ENCODE measurements at regions not wholly inside any gene's neighbourhood (a gene's known extent, or its start where the extent isn't known, plus 50 kb on each side); places are given as distances from the start of the nearest gene placed in this dataset.

- Histone ChIP-seq H3K23ac (ENCODE audit: insufficient read length, low read depth, low read length) (no peak overlapping the region), H3K79me2 (ENCODE audit: insufficient read depth, low read length) (no peaks in the 10 kb centered on the region), H3K9ac (ENCODE audit: extremely low read depth, insufficient read length, low read length) (no peak overlapping the region), H2BK5ac (ENCODE audit: insufficient read length, low read length) (no peak overlapping the region), H3K23me2 (ENCODE audit: insufficient read length, low read depth, low read length, poor library complexity, severe bottlenecking) (no peaks in the 10 kb centered on the region), H3K27ac (ENCODE audit: insufficient read length, low read depth, low read length) (no peak overlapping the region), H4K5ac (ENCODE audit: insufficient read length, low read depth, low read length) (no peak overlapping the region), H3K4ac (ENCODE audit: low read depth, low read length) (no peak overlapping the region), H3K4me1 (ENCODE audit: insufficient read depth, low read length) (0 out of 2 replicates have a peak, but pooled peaks cover 3% of the 10 kb centered on the region), H4K8ac (replicated peaks; ENCODE audit: insufficient read length, low read depth, low read length) (no peak overlapping the region), H3K14ac (ENCODE audit: insufficient read depth, low read length) (no peak overlapping the region), H2AK5ac (ENCODE audit: insufficient read length, low read length) (no peak overlapping the region), H2BK120ac (ENCODE audit: low read depth, low read length, poor library complexity, severe bottlenecking) (no peak overlapping the region), H3K27me3 (ENCODE audit: insufficient read depth, low read length) (no peaks in the 10 kb centered on the region), H4K20me1 (ENCODE audit: control insufficient read depth, insufficient read depth, insufficient read length) (no peaks in the 10 kb centered on the region), H3K4me2 (ENCODE audit: insufficient read depth, insufficient read length, low read length) (no peak overlapping the region), H3T11ph (ENCODE audit: low read length) (no peak overlapping the region), H3K56ac (ENCODE audit: insufficient read length, low read depth, low read length) (no peak overlapping the region), H4K91ac (ENCODE audit: insufficient read length, low read depth, low read length) (no peak overlapping the region), H2BK20ac (ENCODE audit: low read depth, low read length, poor library complexity, severe bottlenecking) (no peak overlapping the region), H2BK12ac (ENCODE audit: insufficient read length, low read depth, low read length) (no peak overlapping the region), H2AFZ (ENCODE audit: low read length) (no peak overlapping the region), H2BK15ac (ENCODE audit: low read depth, low read length) (no peak overlapping the region), H3K9me3 (ENCODE audit: control insufficient read depth, low read depth, low read length) (no peaks in the 10 kb centered on the region), H3K79me1 (ENCODE audit: insufficient read depth, low read depth, low read length, poor library complexity, severe bottlenecking) (no peaks in the 10 kb centered on the region), H3K18ac (ENCODE audit: insufficient read length, low read depth, low read length) (no peak overlapping the region)
- no peak overlapping the region for H3K4me3 Mint-ChIP-seq
- no peak for DNase-seq
- H3K27ac Mint-ChIP-seq: no peak overlapping the region
- no peaks in the 10 kb centered on the region for H3K36me3 Mint-ChIP-seq (ENCODE audit: insufficient read depth in 1 of 3, low read depth in 3 of 3)
- no CpG with 5 or more reads among the region's 6 CpGs for whole genome bisulfite sequencing (ENCODE audit: extremely low coverage, insufficient read length, low lambda C conversion rate)
- H3K4me1 Mint-ChIP-seq: peaks cover 4% of the 10 kb centered on the region in 2 experiments
- TF ChIP-seq CTCF (conservative IDR thresholded peaks at IDR 0.05): no peak
- no peaks in the 10 kb centered on the region for H3K9me3 Mint-ChIP-seq
- H3K27me3 Mint-ChIP-seq (ENCODE audit: low read depth): no peaks in the 10 kb centered on the region
These were observed 708.1 kb upstream of the ARGLU1 start for GRCh38 chr13:107275945-107276614.

Data from H9 (cell line).